Body of pancreas (tissue), 4 donors: ENCODE measurements at regions not wholly inside any gene's neighbourhood (a gene's known extent, or its start where the extent isn't known, plus 50 kb on each side); places are given as distances from the start of the nearest gene placed in this dataset.

Source experiments
- CTCF ChIP-seq, 7 experiments: fragments of 450-650 bp in 4 of 7; fragments of 200-600 bp in 3 of 7; sonication (generic) in 3 of 7; IDR thresholded peaks; one replicate each; pipeline ENCODE4 v1.5.1; 2016 to 2019; ENCODE audit warnings: antibody characterized with exemption in 7 of 7
- POLR2A ChIP-seq, 3 donors: fragments of 450-650 bp; IDR thresholded peaks; one replicate each; pipeline ENCODE4 v1.6.1; 2016; ENCODE audit warnings: antibody characterized with exemption in 3 of 3, mild to moderate bottlenecking in 2 of 3

GRCh38 chr4:33592701-33593100 lies 2651.6 kb downstream of the ARAP2 start:
- no peak for TF ChIP-seq CTCF (IDR thresholded peaks at IDR 0.05)
- no peak for TF ChIP-seq POLR2A (IDR thresholded peaks at IDR 0.05)
